NAMALWA (cell line): ENCODE measurements at regions not wholly inside any gene's neighbourhood (a gene's known extent, or its start where the extent isn't known, plus 50 kb on each side); places are given as distances from the start of the nearest gene placed in this dataset.

Source experiments
- DNase-seq: peaks from one replicate; pipeline ENCODE4 v3.0.0-alpha.2; 2015; ENCODE audit warnings: low spot score

DNA sequence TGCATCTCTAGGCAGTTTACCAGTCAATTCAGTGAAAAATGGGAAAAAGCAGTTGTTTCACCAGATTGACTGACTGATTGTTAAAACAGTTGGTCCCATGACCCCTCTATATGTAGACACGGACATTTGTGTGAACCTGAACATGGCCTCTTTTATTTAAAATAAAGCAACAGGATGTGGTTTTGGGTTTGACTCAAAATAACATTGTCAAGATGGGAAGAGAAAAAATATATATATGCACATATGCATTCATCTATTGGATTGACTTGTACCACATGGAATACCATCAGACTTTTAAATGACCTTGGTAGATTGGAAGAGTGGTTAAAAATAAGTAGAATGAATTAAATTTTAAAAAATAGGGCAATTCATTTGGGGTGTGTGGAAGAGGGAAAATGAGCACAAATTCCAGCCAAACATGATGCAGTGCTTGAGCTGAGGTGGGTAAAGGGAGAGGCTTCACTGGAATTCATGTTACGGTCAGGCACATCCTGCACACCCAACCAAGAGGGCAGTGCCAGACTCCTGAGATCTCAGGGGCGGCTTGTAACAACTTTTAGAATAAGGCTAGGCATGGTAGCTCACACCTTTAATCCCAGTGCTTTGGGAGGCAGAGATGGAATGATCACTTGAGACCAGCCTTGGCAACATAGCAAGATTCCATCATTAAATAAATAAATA is 560.7 kb upstream of the TENM3 start:
- no peak for DNase-seq

DNA sequence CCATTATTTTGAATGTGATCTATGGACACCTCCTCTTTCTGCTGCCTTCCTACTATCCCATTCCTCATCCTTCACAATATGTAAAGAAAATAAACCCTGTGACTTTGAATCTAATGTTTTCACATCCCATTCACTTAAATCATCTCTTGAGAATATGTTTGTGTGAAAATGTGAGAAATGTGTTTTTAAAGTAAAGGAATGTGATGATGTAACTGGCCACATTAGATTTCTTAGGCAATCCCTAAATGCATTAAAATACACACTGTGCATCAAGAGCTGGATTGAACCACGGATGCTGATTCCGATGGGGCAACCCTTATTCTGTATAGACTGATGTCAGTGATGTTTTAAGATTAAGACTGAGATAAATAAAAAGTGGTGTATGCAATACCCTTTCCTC is 558.9 kb upstream of the TENM3 start:
- no peak for DNase-seq

DNA sequence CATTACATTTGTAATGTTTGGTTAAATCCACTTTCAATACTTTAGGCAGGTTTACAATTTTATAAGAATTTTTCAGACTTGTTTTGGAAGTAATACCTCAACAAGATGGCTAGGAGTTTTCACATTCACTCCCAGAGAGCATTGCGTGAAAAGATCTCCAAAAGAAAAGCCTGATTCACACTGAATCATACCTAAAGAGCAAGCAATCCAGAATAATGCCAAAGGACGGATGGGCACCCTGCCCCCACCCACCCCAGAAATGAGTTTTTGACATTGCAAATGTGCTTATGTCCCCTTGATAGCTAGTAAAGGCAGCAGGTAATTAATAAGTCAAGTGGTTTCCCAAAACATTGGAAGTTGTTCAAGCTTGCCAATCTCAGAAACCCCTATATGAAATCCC is 557.7 kb upstream of the TENM3 start:
- no peak for DNase-seq

DNA sequence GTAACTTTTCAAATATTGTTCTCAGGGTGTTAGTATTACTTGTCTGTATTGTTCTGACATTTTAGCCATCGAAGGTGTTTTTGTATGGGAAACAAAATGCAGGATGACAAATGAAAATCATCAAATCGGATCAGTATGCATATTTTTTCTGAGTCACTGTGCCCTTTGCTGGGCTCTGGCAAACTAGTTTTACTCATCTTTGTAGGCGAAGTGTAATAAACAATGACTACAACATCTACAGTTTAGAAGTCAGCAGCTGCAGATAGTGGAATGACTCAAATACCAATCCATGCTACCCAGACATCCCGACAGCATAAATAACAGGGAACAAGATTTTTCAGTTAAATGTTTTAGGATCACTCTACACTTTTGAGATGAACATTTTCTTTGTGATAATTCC is 557.3 kb upstream of the TENM3 start:
- no peak for DNase-seq

DNA sequence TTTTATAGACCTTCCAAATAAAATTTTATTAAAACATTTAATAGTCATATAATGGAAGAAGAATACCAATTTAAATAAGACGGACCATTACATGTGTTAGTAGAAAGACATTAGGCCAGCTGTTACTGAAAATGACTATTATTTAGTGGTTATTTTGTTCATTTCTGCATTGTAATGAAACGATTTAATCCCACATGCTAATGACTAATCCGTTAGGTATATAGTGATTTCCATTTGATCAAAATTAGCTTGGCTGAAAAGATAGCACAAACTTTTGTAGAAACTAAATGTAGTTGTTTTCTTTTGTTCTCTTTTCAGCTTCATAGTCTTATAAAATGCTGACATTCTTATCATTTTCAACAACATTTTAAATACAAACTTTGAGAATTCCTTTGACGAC is 556.1 kb upstream of the TENM3 start:
- DNase-seq: no peak

DNA sequence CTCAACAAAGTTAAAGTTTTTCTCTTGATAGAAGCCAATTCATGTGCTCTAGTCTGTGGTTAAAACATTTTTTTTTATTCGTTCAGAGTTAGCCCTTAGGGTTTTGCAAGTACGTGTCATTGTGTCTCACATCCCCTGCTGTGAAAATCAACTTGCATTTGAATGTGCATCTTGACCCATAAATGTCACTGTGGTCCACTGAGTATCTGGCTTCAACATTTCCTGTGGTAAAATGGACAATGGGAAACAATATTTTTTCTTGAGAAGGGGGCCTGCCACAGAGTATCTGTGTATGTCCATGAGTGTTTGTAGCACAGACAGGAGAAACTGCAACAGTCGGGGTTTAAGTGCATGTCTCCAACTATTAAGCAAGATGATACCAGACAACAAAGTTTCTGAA is 554.8 kb upstream of the TENM3 start:
- DNase-seq: no peak

DNA sequence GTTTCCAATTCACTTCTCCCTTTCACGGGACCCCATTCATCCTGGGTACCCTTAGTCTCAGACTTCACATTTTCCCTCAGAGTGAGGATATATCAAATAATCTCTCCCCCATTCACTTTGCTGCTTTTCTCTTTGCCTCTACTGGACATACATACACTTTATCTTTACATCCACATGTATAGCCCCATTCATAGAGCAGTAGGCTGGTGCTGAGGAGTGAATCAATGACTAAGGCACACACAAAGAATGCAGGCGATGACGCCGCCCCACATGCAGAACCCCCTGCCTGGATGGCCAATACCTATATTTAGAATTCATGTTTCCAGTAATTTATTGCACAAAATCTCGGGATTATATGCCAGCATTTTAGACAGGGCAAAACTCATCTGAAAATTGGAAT is 554.3 kb upstream of the TENM3 start:
- no peak for DNase-seq

DNA sequence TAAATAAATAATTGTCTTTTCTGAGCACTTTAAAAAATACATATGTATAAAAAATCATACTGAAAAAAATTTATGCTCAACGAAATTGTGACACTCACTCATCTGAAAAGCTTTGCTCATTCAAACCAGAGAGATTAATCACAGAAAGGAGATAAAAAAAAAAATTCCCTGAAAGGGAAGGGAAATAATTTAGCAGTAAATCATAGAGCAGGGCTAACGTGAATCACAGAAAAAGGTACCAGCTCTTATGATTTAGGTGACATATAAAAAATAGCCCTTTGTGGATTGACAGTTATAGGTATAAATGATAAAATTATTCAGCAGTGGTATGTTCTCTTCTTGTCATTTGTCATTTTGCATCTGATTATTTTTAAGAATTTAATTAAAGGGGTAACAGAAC is 552.7 kb upstream of the TENM3 start:
- no peak for DNase-seq

DNA sequence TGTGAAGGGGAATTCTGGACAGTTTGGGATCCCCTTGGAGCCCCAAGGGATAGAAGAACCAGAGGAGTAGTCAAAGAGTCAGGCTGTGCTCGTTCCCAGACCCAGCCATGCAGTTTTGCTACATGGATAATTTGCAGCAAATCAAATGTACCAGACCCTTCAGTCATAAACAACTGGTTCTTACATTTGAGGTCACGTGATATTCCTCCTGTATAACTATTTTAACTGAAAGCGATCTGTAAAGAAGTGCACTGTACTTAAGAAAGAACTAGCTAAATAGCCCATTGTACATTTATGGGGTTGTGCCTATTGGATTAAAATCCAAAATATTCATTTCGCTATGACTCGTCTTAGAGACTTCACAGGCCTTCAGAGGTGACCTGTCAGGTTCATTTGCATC is 550.2 kb upstream of the TENM3 start:
- DNase-seq: no peak

DNA sequence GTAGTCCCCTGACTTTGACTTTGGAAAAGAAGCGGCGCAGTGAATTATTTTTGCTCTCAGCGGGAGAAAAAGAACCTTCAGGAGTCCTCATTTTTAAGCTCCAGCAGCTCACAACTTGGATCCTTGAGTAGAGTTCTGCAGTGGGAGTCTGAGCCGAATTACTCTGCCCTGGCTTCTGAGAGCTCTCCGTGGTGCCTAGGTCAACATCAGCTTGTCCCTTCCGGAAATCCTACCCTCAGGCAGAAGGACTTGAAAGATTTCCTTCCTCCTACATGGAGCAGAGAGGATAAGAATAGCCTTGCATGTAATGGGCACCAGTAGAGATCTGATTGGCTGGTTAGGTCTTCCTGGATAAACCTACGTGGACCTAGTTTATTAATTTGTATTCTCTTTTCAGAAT is 549.7 kb upstream of the TENM3 start:
- no peak for DNase-seq

DNA sequence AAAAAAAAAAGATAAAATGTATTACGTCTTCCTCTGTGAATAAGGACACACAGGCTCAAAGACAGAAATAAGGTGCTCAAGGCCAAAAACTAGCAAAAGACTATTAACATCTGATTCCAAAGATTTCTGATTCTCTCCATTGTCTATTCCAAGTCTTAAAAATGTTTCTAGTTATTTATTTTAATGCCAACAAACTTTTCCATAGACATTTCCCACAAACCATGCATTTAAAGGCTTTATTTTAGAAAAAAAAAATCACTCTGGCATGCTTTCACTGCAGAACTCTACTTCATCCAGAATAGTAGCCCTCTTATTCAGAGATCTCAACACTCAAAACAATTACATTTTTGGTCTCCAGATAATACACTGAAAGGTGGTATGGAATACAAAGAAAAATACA is 545.0 kb upstream of the TENM3 start:
- no peak for DNase-seq

DNA sequence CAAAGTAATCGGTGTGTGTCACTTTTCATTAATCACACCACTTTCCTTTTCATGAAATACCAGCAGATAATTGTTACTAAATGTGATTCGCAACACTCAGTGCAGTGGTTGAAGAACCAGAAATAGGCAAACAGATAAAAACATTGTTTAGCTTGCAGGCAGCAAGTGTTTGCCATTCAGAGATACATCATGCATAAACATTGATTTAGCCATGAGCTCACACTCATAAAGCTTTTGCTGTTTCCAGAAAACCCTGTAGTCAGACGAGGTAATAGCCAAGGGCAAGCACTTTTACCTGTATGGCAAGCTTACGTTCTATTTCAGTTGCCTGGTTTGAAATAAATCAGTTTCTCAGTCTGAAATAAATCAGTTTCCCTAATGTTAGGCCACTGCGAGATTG is 542.0 kb upstream of the TENM3 start:
- no peak for DNase-seq

DNA sequence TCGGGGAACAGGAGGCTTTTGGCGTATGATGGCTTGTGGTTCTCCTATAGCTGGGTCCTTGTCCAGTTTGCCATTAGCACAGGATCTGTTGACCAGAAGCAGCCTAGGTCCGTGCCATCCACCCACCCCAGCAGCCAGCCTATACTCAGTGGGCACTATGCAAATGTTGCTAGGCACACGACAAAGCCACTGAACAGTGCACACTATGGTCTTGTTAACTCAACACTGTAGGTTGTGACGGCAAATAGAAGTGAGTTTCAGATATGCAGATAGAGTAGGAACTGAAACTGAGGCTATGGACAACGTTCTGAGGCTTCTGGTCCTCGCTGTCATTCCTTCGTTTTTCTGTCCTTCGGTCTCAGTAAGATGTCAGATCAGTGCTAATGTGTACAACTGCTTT is 541.3 kb upstream of the TENM3 start:
- no peak for DNase-seq

DNA sequence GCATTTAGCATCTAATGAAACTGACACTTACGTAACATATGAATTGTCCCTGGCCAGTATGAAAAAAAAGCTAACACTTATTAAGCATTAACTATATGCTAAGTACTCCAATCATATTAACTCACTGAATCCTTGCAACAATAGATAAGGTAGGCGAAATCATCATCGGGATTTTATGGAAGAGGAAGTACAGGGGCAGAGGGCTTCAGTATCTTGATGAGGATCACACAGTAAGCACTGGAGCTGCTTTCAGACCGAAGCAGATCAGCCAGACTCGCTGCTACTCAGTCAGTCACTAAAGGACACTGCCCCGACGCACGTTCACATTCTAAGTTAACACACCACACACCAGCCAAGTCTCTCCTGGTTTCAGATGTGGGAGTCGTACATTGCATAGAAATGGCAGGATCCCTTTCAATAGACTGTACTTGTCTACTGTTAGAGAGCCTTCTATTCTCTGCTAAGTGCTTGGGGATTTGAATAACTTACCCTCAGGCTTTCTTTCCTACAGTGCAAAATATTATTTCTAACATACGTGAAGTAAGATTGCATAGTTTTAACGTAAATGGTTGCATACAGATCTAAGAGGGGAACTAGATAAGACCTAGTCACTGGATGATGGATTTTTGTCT is 540.2 kb upstream of the TENM3 start:
- DNase-seq: no peak

DNA sequence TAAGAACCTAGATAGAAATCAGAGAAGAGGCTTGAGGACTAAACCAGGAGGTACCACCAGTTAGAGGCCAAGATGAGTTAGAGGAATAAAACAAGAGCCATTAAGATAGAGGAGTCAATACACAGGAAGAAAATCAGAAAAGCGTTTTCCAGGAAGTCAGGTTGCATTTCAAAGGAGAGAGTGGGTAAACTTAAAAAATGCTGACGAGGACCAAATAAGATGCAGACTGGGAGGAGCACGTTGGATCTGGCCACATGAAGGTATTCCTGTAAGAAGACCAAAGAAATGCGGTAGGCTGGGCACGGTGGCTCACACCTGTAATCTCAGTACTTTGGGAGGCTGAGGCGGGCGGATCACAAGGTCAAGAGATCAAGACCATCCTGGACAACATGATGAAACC is 533.1 kb upstream of the TENM3 start:
- DNase-seq: no peak

DNA sequence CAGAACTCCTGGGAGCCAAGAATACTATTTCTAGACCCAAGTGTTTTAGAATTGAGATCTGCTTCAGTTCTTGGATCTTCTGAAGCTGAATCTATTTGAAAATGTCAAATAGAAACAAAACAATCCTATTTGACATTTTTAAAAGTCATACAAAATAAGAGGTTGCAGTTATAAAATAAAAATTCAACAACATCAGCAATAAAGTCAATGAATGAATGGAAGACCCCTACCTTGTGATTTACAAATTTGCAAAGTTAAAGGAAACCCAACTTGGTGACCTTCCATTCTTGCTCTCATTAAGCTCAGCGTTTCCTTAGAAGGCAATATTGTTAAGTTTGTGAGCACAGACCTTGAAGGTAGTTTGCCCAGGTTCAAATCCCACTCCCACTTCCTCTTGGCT is 531.8 kb upstream of the TENM3 start:
- no peak for DNase-seq

DNA sequence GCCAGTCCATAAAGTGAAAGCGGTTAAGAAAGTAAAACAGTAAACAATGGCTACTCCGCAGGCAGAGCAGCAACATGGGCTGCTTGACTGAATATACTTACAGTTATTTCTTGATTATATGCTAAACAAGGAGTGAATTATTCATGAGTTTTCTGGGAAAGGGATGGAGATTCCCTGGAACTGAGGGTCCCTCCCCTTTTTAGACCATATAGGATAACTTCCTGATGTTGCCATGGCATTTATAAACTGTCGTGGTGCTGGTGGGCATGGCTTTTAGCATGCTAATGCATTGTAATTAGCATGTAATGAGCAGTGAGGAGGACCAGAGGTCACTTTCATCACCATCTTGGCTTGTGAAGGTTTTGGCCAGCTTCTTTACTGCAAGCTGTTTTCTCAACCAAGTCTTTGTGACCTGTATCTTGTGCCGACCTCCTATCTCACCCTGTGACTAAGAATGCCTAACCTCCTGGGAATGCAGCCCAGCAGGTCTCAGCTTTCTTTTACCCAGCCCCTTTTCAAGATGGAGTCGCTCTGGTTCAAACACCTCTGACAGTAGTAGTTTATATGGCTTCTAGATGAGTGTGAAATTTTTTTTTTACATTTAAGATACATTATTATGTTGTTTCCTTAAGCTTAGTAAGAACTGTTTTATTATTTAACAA is 514.8 kb upstream of the TENM3 start:
- DNase-seq: no peak

DNA sequence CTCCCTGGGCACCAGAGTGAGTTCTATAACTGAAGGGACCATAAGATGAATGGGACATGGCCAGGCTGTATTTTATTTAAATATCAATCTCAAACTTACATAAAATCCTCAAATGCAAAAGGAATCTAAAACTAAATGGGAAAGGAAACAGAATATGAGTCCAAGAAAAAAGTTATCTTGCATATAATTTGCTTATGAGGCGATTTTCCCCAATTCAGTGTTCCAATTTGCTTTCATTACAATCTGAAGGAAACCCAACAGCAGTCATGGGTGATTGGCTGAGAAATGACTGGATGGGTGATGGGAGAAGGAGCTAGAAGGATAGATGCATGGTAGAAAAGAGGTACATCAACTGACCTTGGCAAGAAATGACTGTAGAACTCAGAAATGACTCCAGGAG is 511.3 kb upstream of the TENM3 start:
- no peak for DNase-seq

DNA sequence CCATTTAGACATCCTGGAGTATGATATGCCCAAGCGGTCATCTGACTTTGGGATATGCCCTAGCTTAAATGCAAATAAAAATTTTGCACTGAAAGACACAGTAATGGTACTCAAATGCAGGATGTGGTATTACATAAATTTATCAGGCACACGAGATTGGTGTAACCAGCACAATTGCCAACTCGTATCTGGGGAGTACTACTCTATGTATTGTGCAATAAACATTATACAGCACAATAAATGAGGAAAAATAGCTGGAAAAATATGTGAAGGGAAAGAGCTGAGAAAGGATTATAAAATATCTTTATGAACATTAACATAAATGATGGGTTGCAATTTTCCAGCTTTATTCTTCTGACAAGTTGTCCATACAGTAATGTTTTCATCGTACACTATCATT is 505.5 kb upstream of the TENM3 start:
- DNase-seq: no peak

DNA sequence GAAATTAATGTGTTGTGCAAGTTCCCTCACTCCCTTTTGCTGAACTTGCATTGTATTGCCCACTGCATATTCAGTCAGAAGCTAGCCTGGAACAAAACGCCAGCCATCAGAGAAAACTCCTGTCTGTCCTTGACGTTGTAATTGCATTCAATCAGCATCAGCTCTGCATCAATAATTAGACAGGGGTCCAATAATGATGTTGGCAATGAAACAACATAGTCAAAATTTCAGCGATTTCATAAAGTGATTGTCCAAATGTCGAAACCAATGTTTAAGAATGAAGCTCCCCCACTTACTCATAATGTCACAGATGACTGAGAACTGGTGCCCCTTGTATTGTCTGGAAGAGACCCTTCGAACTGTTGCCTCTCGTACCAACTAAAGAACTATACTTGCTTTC is 504.2 kb upstream of the TENM3 start:
- DNase-seq: no peak

DNA sequence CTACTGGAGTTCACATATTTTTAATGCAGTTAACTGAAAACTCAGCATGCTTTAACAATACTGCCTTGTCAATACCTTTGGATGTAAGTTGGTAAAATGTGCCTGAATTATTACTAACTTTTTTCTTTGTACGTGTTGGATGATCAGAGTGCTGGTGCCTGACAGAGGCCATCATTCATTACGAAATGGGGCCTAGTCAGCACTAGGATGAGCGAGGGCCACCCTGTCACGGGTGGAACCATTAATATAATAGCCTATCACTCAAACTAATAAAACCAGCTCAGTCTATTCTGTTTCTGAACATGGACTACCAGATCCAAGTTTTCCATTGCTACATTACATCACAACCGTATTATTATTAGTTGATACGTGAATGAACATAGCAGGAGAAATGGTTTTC is 501.7 kb upstream of the TENM3 start:
- DNase-seq: no peak

DNA sequence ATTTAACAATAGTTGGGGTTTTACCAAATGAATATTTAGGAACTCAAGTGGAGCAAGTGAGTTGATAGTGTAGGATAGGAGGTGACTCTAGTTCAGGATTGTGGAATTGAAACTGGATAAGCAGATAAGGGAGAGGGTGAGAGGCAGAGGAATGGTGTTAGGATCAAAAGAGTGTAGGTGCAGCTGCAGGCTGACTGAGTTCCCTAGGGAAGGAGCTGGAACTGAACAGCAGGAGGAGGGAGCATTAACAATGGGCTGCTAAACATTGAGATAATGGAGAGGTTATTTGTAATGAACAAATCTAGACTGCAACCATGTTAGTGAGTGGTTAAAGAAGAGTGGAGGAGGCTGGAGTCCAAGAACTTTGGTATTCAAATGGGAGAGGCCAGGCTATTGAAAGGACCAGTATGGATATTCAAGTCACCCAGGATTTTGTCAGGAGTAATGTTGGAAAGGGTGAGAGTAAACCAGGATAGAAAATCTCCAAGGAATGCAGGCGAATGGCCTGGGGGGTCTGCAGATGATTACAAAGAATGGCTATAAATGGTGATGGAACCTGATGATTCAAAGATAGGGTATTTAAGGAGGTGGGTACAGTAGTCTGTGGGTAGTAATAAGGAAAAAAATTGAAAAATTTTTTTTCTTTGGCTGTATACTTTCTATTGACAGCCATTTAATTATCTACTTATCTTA is 497.1 kb upstream of the TENM3 start:
- DNase-seq: no peak

DNA sequence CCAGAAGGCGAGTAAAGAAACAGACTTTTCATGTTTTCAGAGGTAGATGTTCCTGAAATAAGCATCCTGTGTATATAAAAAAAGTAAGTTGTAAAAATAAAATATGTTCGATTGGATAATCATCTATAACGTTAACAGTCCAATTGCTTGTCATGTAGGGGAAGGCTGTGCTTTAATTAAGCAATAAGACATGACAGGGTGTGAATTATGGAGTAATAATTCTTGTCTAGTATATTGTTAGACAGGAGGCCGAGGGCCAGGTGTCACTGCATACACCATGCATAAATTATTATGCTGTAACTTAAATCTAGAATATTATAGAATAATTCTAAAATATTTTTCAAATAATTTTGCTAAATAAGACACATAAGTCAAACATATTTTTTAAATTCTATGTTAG is 494.6 kb upstream of the TENM3 start:
- no peak for DNase-seq
